ENCODE measurements at regions not wholly inside any gene's neighbourhood (a gene's known extent, or its start where the extent isn't known, plus 50 kb on each side); places are given as distances from the start of the nearest gene placed in this dataset.
"Not testable (repeated sequence)": the region's sequence is repeated elsewhere in the genome, so short reads cannot be mapped to it uniquely, and the experiment has no call there.

DNA sequence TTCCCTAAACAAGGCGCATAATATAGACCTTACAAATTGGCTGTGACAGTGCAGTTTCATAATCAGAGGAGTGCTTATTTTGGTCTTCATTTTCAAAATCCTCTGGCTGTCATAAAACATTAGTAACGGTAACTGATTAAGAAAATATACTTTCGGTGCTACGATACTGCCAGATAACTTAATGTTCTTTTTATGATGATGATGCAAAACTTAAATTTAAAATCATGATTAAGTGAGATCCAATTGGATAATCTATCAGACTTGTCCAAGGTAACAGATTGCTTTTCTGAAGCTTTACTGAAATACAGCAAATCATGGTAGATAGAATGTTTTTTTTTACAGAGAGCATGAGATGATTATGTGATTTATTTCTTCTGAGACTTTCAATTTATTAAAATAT is 364.2 kb upstream of the CNTN3 start:
- no peak for DNase-seq (ENCODE audit: low spot score)

DNA sequence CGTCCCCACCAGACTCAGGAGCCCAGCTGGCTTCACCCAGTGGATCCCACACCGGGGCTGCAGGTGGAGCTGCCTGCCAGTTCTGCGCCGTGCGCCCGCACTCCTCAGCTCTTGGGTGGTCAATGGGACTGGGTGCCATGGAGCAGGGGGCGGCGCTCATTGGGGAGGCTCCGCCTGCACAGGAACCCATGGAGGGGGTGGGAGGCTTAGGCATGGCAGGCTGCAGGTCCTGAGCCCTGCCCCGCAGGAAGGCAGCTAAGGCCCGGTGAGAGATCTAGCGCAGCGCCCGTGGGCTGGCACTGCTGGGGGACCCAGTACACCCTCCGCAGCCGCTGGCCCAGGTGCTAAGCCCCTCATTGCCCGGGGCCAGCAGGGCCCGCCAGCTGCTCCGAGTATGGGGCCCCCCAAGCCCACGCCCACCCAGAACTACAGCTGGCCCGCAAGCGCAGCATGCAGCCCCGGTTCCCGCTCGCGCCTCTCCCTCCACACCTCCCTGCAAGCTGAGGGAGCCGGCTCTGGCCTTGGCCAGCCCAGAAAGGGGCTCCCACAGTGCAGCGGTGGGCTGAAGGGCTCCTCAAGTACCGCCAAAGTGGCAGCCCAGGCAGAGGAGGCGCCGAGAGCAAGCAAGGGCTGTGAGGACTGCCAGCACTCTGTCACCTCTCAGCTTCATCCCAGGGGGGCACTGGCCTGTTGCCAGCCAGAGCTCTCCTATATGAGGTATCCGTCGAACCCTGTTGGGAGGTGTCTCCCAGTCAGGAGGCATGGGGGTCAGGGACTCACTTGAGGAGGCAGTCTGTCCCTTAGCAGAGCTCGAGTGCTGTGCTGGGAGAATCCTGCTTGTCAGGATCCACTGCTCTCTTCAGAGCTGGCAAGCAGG is 370.8 kb upstream of the CNTN3 start:
- not testable (repeated sequence) for DNase-seq (ENCODE audit: low spot score)

DNA sequence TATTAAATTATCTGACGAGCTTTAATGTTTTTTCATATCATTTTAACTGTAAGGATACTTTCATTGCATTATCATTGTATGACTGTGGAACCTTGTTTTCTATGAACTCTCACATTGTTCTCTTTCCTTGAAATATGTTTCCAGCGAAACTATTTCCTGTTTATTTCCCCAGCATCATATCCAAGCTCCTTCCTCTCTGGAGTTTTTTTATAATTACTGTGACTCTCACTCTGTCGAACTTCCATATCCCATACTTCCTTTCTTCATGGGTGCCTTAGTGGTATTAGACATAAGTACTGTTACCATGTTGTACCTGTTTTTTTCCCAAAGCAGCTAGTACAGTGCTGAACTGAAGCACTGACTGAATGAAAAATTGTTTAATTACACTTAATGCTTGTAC is 373.6 kb upstream of the CNTN3 start:
- DNase-seq (ENCODE audit: low spot score) = no peak

DNA sequence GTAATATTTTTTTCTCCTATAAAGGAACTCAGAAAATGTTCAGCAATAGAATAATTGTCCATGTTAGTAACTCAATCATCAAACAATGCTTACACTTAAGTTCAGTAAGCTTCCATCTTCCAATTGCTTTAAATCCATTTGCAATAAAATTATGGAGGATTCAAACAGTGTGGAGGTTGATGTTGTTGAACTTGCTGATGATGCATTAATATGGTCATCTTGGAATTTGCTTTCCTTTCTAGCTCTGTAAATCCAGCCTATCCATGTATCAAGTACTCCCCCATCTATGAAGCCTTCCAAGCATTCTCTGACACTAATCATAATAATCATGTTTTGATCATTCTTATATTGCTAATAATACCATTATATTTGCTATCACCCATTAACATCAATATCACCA is 378.4 kb upstream of the CNTN3 start:
- no peak for DNase-seq (ENCODE audit: low spot score)

DNA sequence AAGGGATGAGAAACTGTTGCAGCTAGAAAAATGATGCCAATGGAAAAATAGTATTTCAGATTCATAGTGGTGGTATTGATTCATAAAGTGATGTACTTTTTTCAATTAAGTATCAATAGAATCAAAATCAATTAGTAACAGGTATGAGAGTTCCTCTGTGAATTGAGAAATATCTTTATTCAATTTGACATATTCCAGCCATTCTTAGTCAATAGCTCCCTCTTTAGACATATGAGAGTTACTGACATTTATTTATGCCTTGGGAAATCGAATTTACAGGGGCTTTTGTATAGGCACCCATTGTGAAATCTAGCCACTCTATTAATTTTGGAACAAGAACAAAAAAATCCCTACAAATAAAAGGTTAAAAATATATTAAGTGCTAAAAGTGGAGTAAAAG is 386.9 kb upstream of the CNTN3 start:
- DNase-seq (ENCODE audit: low spot score) = peak; percentile 4

DNA sequence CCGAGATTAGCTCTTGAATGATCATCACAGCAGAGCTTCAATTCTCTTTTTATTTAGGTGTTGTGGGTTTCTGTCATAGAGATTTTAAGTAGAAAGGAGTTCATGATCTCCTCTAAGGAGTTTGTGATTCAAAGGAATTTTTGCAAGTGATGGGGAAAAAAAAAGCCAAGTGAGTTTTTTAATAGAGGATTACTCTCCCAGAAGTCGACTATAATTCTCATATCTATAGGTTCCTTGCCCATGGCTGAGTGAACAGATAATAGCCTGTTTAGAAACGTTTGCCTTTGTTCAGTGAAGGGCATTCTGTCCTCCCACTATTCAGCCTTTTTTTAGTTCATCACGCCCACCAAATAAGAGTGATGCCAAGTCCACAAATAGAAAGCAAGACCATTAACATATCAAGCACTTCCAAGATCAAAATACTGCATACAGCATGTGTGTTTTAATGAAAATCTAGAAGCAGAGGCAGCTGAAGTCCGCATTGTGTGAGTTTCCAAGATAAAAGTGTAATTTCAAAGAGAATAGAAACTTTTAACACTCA is 398.4 kb upstream of the CNTN3 start:
- DNase-seq (ENCODE audit: low spot score) = no peak

DNA sequence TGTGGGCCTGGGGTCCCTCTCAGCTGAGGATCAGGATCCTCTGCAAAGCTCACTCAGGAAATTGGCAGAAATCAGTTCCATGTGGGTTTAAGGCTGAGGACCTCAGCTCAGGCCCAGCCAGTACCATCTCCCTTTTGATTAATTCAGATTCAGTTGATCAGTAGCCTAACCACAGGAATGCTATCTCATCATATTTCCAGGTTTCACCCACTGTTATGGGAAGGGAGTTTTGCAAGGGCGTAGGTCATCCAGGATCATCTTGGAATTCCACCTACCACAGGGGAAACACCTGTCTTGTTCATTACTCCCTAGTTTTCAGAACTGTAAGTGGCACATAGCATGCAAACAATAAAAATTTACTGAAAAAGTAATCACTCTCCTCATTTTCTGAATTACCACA is 399.5 kb upstream of the CNTN3 start:
- DNase-seq (ENCODE audit: low spot score) = no peak

DNA sequence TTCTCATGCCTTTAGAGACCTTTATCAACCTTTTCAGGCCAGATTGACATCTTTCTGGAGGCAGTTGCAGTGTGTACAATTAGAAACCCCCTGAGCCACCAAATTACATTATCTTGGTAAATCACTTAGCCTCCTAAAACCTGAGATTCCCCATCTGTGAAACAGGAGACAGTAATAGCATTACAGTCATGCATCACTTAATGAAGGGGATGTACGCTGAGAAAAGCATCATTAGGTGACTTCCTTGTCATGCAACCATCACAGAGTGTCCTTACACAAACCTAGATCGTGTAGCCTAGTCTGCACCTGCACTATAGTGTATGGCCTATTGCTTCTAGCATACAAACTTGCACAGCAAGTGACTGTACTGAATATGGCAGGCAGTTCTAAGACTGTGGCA is 400.8 kb upstream of the CNTN3 start:
- no peak for DNase-seq (ENCODE audit: low spot score)

DNA sequence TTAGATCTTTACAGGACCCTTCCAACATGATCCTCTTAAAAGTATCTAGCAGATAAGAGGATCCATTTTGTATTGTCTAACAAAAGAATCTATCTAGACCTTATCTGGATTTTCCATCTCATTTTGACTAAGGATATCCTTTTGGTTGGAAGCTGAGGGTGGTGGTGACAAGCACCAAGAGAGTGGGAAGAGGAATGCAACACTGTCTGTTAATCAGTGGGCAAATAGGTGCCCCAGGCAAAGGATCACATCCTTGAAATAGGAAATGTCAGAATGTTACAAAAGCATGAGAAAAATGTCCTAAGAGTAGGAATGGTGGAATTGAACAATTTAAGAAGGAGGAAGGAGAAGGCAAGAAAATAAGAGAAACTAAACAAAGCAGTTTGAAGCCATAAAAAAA is 420.7 kb upstream of the CNTN3 start:
- no peak for DNase-seq (ENCODE audit: low spot score)

DNA sequence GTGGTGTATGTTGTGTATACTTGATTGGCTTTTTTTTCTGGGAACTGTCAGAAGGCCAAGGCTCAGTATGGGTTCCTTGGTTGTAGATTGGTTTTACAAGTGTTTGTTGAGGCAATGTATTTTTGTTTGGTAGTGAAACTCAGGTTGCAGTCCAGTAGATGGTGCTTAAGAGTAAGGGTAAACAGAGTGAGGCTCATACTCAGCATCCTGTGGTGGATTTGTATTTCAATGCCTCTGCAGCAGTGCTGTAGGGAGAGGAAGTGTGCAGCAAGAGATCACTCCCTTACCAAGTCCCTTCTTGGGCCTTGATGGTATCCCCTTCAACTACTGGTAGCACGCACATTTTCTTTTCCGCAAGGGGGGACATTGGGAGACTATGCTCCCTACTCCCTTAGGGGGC is 428.5 kb upstream of the CNTN3 start:
- DNase-seq (ENCODE audit: low spot score) = no peak

DNA sequence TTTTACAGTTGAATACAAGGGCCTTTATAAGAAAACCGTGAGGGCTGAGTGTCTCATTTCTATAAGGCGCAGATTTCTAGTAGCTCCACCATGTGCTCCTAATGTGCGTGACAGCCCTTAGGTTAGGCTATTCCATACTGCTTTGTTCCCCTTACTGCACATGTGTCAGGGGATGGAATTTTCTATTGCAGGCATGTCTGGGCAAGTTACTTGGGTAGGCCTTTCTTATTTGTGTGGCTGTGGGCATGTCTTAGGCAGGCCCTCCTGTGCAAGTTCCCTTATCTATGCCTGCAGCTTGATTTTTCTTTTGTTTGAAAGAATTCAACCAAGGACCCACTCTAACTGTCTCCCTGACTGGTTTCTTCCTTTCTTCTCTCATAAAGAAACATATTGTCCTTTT is 434.2 kb upstream of the CNTN3 start:
- DNase-seq (ENCODE audit: low spot score) = no peak

DNA sequence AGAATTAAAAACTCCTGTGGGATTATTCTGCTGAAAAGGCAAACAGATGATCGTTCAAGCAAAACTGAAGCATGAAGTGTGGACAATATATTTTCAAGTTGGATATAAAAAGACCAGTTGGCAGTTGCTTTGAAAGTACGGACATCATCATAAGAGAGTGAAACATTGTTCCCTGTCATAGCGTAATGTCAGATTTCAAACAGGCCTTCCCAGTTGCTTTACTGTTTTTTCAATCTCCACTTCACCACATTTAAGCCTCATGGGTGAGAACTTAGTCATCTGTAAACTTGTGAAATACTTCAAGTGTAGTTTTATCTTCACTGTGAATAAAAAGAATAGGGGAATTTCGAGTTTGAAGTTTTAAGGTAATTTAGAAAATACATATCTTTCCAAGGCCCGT is 435.1 kb upstream of the CNTN3 start:
- no peak for DNase-seq (ENCODE audit: low spot score)

DNA sequence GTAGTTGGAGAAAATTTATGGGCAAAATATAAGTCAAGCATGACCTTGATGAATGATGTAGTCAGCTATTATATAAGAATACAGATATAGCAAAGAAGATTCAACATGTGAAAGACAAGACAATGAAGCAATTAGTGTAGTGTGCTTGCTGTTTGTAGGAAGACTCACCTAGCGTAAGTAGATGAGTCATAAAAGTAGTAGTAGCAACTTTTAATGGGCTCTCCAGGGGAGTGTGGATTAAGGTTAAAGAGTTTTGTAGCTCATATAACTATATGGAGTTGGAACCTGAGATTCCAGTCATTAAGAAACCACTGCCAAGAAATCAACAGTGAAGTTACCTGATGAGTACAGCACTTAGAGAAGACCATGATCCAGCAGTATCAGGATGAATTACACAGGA is 444.7 kb upstream of the CNTN3 start:
- no peak for DNase-seq (ENCODE audit: low spot score)

DNA sequence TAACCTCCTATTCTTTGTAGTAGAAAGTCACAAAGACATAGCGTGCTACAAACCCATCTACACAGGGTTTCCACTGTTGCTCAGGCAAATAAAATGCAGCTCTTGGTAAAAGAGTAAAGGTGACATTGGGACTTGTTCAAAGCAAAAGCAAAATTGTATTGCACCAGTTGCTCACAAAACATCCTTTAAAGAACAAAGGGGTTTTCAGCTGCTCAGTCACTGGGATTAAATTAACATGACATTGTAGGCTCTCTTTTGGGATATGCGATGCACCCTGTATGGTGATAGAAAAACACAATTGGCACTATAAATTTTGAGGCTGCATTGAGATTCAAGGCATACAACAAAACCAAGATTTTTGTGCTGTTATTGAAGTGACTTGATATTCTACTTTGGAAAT is 447.3 kb upstream of the CNTN3 start:
- no peak for DNase-seq (ENCODE audit: low spot score)

DNA sequence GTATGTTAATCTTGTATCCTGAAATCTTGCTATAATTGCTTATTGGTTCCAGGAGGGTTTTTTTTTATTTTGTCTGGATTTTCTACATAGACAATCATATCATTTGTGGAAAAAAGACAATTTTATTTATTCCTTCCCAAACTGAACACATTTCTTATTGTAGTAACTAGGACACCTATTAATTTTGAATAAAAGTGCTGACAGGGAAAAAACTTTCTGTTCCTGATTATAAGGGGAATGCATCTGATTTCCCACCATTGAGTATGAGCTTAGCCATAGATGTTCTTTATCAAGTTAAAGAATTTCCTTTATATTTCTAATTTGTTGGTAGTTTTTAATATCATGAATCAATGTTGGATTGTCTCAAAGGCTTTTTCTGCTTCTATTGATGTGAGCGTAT is 460.7 kb upstream of the CNTN3 start:
- no peak for DNase-seq (ENCODE audit: low spot score)

DNA sequence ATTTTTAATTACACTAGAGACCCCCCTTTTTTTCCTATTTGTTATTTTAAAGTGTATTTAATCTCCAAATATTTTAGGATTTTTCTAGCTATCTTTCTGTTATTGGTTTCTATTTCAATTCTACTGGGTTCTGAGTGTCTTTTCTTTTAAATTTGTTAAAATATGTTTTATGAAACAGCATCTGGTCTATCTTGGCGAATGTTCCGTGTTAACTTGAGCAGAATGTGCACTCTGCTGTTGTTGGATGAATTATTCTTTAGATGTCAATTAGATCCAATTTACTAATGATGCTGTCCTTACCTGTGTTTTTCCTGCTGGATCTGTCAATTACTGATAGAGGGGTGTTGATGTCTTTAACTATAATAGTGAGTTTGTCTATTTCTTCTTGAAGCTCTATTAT is 462.0 kb upstream of the CNTN3 start:
- no peak for DNase-seq (ENCODE audit: low spot score)

DNA sequence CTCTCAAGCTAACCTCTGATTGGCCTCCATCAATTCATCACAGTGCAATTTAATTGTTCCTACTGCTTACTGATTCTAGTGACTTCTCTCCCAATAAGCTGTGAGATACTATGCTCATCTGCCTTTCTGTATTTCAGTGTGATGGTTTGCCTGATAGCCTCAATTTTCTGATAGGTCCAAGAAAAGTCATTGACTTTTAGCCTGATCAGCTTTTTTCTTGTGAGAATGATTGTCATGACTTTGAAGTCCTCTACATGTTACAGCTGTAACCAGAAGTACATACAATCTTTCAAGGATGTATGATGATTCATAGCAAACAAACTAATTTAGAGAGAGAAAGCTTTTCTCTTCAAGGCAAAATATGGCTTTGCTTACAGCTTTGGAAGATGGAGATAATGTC is 463.8 kb upstream of the CNTN3 start:
- DNase-seq (ENCODE audit: low spot score) = no peak

DNA sequence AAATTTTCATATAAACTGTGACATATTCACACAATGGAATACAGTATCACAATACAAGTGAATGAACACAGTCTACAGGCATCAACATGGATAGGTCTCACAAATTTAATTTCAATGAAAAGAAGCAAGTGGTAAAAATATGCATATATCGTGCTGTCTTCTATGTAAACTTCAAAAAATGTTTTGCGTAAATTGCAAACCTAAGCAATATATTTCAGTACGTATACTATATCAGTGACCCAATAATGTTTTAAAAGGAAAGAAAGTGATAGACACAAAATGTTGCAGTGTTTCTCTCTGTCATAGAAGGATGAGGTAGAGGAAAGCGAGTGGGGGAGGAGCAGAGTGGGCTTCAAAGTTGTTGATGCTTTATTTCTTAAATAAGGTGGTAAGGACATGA is 468.4 kb upstream of the CNTN3 start:
- DNase-seq (ENCODE audit: low spot score) = no peak

DNA sequence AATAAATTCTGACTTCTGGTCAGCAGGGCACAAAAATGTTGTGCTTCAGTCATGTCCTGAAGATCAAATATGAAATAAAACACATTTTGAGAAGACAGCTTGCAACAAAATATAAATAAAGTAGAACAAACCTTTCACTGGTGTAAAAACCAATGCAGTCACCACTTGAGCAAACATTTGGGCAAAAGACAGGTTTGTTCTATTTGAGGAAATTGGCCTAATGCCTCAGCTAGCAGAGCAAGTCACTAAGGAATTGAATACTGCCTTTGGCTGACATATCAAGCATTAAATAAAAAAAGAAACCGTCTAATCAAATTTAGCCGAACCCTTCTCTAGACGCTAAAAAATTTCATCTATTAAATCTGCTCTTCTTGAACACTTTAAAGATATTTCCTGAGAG is 475.4 kb upstream of the CNTN3 start:
- no peak for DNase-seq (ENCODE audit: low spot score)

DNA sequence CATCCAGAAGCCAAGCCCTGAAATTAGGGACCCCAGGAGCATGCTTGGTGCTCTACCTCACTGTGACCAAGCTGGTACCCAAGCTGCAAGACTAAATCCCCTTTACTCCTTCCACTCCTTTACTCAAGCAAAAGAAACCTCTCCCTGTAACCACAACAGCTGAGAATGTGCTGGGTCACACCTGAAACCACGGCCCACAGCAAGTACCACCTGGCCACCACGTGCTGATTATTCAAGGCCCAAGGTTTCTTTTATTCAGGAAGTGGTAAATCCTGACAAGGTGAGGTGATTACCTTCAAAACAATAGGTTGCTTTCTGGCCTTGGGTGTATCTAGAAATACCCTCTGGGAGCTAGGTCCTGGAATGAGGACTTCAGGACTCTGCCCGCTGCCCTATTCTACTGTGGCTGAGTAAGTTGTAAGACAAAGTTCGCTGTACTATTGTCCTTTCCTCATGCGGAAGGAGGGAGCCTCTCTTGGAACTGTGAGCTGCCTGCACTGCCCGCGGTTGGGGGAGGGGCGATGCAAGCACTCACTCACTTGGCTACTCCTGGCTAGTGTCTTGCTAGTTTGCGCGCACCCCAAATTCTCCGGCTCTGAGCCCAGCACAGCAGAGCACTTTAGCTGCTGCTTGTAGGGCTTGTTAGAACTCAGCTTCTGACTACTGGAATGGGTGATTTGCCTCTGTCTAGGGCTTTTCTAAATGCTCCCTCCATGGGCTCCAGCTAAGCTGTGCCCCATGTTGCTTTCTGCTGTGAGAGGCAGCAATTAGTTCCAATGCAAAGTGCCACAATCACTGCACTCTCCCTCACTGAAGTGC is 487.1 kb upstream of the CNTN3 start:
- no peak for DNase-seq (ENCODE audit: low spot score)

DNA sequence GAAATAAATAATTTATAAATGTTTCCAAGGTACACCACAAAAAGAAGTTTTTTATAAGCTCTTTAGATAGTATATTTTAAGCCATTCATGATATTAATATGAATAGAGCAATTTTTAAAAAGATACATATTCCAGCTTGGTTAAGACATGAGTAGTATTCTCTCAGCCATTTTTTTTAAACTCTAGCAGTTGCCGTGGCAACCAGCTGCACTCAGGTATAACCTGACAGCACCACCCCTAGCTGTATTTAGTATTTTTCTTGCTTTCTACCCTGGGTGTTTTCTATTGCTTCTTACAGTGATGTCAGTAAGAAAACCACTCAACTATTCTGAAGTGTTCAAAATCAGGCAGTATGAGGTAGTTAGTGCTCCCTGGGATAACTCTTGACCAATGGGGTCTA is 496.3 kb upstream of the CNTN3 start:
- DNase-seq (ENCODE audit: low spot score) = no peak

DNA sequence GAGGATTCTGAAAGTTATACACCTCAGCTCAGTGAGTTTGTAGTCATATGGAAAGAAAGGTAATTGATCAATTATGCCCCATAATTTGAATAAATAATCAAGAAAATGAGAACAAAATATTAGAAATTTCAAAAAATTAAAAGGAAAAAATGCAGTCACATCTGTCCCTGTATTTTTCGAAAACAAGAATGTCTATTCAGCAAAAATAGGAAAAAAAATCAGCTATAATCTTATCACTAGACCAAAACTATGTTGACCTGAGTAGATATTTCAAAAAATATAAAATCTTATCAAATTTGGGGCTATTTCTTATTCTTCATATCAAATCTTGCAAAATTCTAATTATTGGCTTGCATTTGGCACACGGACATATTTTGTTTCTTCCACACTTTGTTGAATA is 501.2 kb upstream of the CNTN3 start:
- no peak for DNase-seq (ENCODE audit: low spot score)

DNA sequence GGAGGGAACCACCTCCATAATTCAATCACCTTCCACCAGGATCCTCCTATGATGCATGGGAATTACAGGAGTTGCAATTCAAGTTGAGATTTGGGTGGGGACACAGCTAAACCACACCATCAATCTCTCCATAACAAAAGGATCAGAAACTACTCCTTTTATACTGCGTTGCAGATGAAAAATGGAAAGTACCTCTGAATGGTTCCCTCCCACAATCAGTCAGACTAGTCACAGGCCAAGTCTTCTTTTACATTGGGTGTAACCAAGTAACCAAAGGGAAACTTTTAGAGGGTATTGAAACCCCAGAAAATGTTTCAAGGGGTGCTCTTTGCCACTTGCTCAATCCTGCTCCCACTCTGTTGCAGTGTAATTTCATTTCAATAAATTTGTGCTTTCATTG is 504.3 kb upstream of the CNTN3 start:
- no peak for DNase-seq (ENCODE audit: low spot score)
